BE2C (cell line): ENCODE measurements at regions not wholly inside any gene's neighbourhood (a gene's known extent, or its start where the extent isn't known, plus 50 kb on each side); places are given as distances from the start of the nearest gene placed in this dataset.

Experiments used
- DNase-seq: peaks from one replicate; pipeline ENCODE4 v3.0.0-alpha.2; 2020
- H3K27me3 ChIP-seq: fragments of 250-450 bp; sonication (Bioruptor Pico); 2 replicates; pipeline ENCODE4 v1.5.1; 2020; ENCODE audit warnings: mild to moderate bottlenecking
- H3K36me3 ChIP-seq: fragments of 250-450 bp; sonication (Bioruptor Pico); 2 replicates; pipeline ENCODE4 v1.5.1; 2020; ENCODE audit warnings: mild to moderate bottlenecking
- H3K4me1 ChIP-seq: fragments of 250-450 bp; sonication (Bioruptor Pico); 2 replicates; pipeline ENCODE4 v1.5.1; 2020
- H3K4me3 ChIP-seq: 2 replicates; pipeline ENCODE4 v1.5.1; 2011; ENCODE audit warnings: low read depth, low read length
- H3K9me3 ChIP-seq: fragments of 250-450 bp; sonication (Bioruptor Pico); 2 replicates; pipeline ENCODE4 v1.5.1; 2020
- CTCF ChIP-seq: IDR thresholded peaks from 2 replicates; pipeline ENCODE4 v1.5.1; 2012; ENCODE audit warnings: mild to moderate bottlenecking, low read depth, low read length

GRCh38 chr1:105632342-105633196 lies 1423.9 kb upstream of the PRMT6 start:
- DNase-seq = peak; percentile 91

GRCh38 chr1:105636052-105636451 lies 1420.4 kb upstream of the PRMT6 start:
- no peak for DNase-seq
- TF ChIP-seq CTCF = no peak
- Histone ChIP-seq H3K4me1 (peaks cover 15% of the 10 kb centered on the region), H3K27me3 (no peaks in the 10 kb centered on the region), H3K36me3 (no peaks in the 10 kb centered on the region), H3K9me3 (no peaks in the 10 kb centered on the region), H3K4me3 (no peak overlapping the region)

More at GRCh38 chr1:105632342-105633196, 1423.9 kb upstream of the PRMT6 start:
- peaks cover 15% of the 10 kb centered on the region for H3K4me1 ChIP-seq
- TF ChIP-seq CTCF = no peak
- no peaks in the 10 kb centered on the region for H3K9me3 ChIP-seq
- H3K4me3 ChIP-seq = peak overlapping the region; percentile 27
- no peaks in the 10 kb centered on the region for H3K27me3 ChIP-seq
- H3K36me3 ChIP-seq = no peaks in the 10 kb centered on the region

GRCh38 chr1:105641407-105641806 lies 1415.1 kb upstream of the PRMT6 start:
- no peak for TF ChIP-seq CTCF
- H3K4me3 ChIP-seq = no peak overlapping the region
- DNase-seq = no peak
- H3K27me3 ChIP-seq = no peaks in the 10 kb centered on the region
- H3K4me1 ChIP-seq = no peaks in the 10 kb centered on the region
- H3K36me3 ChIP-seq = no peaks in the 10 kb centered on the region
- H3K9me3 ChIP-seq = no peaks in the 10 kb centered on the region

GRCh38 chr1:105652109-105652508 lies 1404.4 kb upstream of the PRMT6 start:
- H3K36me3 ChIP-seq = no peaks in the 10 kb centered on the region
- H3K9me3 ChIP-seq = no peaks in the 10 kb centered on the region
- H3K27me3 ChIP-seq = no peaks in the 10 kb centered on the region
- no peak for TF ChIP-seq CTCF
- no peaks in the 10 kb centered on the region for H3K4me1 ChIP-seq
- H3K4me3 ChIP-seq = no peak overlapping the region
- DNase-seq = no peak

- Histone ChIP-seq H3K4me1 (no peaks in the 10 kb centered on the region), H3K4me3 (no peak overlapping the region), H3K9me3 (no peaks in the 10 kb centered on the region), H3K36me3 (no peaks in the 10 kb centered on the region), H3K27me3 (no peaks in the 10 kb centered on the region)
- no peak for TF ChIP-seq CTCF
- no peak for DNase-seq
Measured at GRCh38 chr1:105655032-105655431, 1401.4 kb upstream of the PRMT6 start.

- Histone ChIP-seq H3K36me3 (no peaks in the 10 kb centered on the region), H3K27me3 (no peaks in the 10 kb centered on the region), H3K4me3 (no peak overlapping the region), H3K9me3 (no peaks in the 10 kb centered on the region), H3K4me1 (no peaks in the 10 kb centered on the region)
- no peak for DNase-seq
- no peak for TF ChIP-seq CTCF
Measured at GRCh38 chr1:105664495-105664894, 1392.0 kb upstream of the PRMT6 start.
